Ovary (tissue), 3 donors: ENCODE measurements at regions not wholly inside any gene's neighbourhood (a gene's known extent, or its start where the extent isn't known, plus 50 kb on each side); places are given as distances from the start of the nearest gene placed in this dataset.
"Not testable (repeated sequence)": the region's sequence is repeated elsewhere in the genome, so short reads cannot be mapped to it uniquely, and the experiment has no call there.

Experiments used
- EP300 ChIP-seq: sonication (generic); formaldehyde crosslinking; IDR thresholded peaks from one replicate; pipeline ENCODE4 v1.6.1; 2017; ENCODE audit warnings: antibody characterized with exemption
- TF ChIP-seq, protein P1 (sequence below), 3 donors: fragments of 450-650 bp in 2 of 3; fragments of 200-600 bp in 1 of 3; IDR thresholded peaks; one replicate each; pipeline versions ENCODE4 v1.5.1 to v1.8.0; 2016 to 2022; ENCODE audit warnings: antibody characterized with exemption in 3 of 3, mild to moderate bottlenecking in 1 of 3
- donor health status: DM: no; HTN: no; CAD: no.

DNA sequence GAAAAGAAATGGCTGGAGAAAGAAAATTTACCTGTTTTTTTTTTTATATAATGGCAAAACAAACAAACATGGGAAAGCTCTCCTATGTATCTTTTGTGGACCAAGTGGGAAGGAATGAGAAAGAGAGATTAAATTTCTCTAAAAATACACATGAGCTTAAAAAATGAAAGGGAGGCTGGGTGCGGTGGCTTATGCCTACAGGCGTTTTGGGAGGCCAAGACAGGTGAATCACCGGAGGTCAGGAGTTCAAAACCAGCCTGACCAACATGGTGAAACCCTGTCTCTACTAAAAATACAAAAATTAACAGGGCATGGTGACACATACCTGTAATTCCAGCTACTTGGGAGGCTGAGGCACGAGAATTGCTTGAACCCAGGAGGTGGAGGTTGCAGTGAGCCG is 388.0 kb downstream of the TFAP2B start:
- TF ChIP-seq, protein P1, sequence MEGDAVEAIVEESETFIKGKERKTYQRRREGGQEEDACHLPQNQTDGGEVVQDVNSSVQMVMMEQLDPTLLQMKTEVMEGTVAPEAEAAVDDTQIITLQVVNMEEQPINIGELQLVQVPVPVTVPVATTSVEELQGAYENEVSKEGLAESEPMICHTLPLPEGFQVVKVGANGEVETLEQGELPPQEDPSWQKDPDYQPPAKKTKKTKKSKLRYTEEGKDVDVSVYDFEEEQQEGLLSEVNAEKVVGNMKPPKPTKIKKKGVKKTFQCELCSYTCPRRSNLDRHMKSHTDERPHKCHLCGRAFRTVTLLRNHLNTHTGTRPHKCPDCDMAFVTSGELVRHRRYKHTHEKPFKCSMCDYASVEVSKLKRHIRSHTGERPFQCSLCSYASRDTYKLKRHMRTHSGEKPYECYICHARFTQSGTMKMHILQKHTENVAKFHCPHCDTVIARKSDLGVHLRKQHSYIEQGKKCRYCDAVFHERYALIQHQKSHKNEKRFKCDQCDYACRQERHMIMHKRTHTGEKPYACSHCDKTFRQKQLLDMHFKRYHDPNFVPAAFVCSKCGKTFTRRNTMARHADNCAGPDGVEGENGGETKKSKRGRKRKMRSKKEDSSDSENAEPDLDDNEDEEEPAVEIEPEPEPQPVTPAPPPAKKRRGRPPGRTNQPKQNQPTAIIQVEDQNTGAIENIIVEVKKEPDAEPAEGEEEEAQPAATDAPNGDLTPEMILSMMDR (IDR thresholded peaks at IDR 0.05) = not testable (repeated sequence)
- TF ChIP-seq EP300 = not testable (repeated sequence)
